ENCODE measurements at regions not wholly inside any gene's neighbourhood (a gene's known extent, or its start where the extent isn't known, plus 50 kb on each side); places are given as distances from the start of the nearest gene placed in this dataset.

GRCh38 chr13:79681069-79681468, 200.1 kb downstream of the NDFIP2 start:
- TF ChIP-seq GATA3 (IDR thresholded peaks at IDR 0.05; ENCODE audit: low read depth, low read length), result no peak
- TF ChIP-seq GATA2 (IDR thresholded peaks at IDR 0.05; ENCODE audit: low read depth, low read length), result no peak

- TF ChIP-seq GATA3 (IDR thresholded peaks at IDR 0.05; ENCODE audit: low read depth, low read length) (no peak), GATA2 (IDR thresholded peaks at IDR 0.05; ENCODE audit: low read depth, low read length) (no peak)
Measured at GRCh38 chr13:79680485-79680884, 199.5 kb downstream of the NDFIP2 start.

GRCh38 chr13:79679334-79679733, 198.4 kb downstream of the NDFIP2 start:
- TF ChIP-seq GATA2 (IDR thresholded peaks at IDR 0.05; ENCODE audit: low read depth, low read length) (no peak), GATA3 (IDR thresholded peaks at IDR 0.05; ENCODE audit: low read depth, low read length) (no peak)

- TF ChIP-seq GATA2 (IDR thresholded peaks at IDR 0.05; ENCODE audit: low read depth, low read length) (no peak), GATA3 (IDR thresholded peaks at IDR 0.05; ENCODE audit: low read depth, low read length) (no peak)
Measured at GRCh38 chr13:79678100-79678499, 197.1 kb downstream of the NDFIP2 start.

GRCh38 chr13:79675931-79676660, 195.1 kb downstream of the NDFIP2 start:
- TF ChIP-seq GATA3 (IDR thresholded peaks at IDR 0.05; ENCODE audit: low read depth, low read length) (no peak), GATA2 (IDR thresholded peaks at IDR 0.05; ENCODE audit: low read depth, low read length) (no peak)

GRCh38 chr13:79674765-79675515, 194.0 kb downstream of the NDFIP2 start:
- TF ChIP-seq GATA3 (IDR thresholded peaks at IDR 0.05; ENCODE audit: low read depth, low read length), result no peak
- no peak for TF ChIP-seq GATA2 (IDR thresholded peaks at IDR 0.05; ENCODE audit: low read depth, low read length)

- TF ChIP-seq GATA2 (IDR thresholded peaks at IDR 0.05; ENCODE audit: low read depth, low read length) (no peak), GATA3 (IDR thresholded peaks at IDR 0.05; ENCODE audit: low read depth, low read length) (0 out of 2 replicates have a peak, but pooled peaks have one; percentile 12)
Measured at GRCh38 chr13:79673993-79674377, 193.0 kb downstream of the NDFIP2 start.

- TF ChIP-seq GATA3 (IDR thresholded peaks at IDR 0.05; ENCODE audit: low read depth, low read length), result no peak
- no peak for TF ChIP-seq GATA2 (IDR thresholded peaks at IDR 0.05; ENCODE audit: low read depth, low read length)
Measured at GRCh38 chr13:79673310-79673992, 192.5 kb downstream of the NDFIP2 start.

- TF ChIP-seq GATA3 (IDR thresholded peaks at IDR 0.05; ENCODE audit: low read depth, low read length), result no peak
- no peak for TF ChIP-seq GATA2 (IDR thresholded peaks at IDR 0.05; ENCODE audit: low read depth, low read length)
Measured at GRCh38 chr13:79671420-79671819, 190.5 kb downstream of the NDFIP2 start.

GRCh38 chr13:79668201-79668752, 187.3 kb downstream of the NDFIP2 start:
- TF ChIP-seq GATA3 (IDR thresholded peaks at IDR 0.05; ENCODE audit: low read depth, low read length), result no peak
- TF ChIP-seq GATA2 (IDR thresholded peaks at IDR 0.05; ENCODE audit: low read depth, low read length), result no peak

GRCh38 chr13:79667771-79668170, 186.8 kb downstream of the NDFIP2 start:
- no peak for TF ChIP-seq GATA3 (IDR thresholded peaks at IDR 0.05; ENCODE audit: low read depth, low read length)
- TF ChIP-seq GATA2 (IDR thresholded peaks at IDR 0.05; ENCODE audit: low read depth, low read length), result no peak

- TF ChIP-seq GATA3 (IDR thresholded peaks at IDR 0.05; ENCODE audit: low read depth, low read length), result no peak
- TF ChIP-seq GATA2 (IDR thresholded peaks at IDR 0.05; ENCODE audit: low read depth, low read length), result no peak
Measured at GRCh38 chr13:79663977-79664636, 183.2 kb downstream of the NDFIP2 start.

GRCh38 chr13:79663435-79663834, 182.5 kb downstream of the NDFIP2 start:
- TF ChIP-seq GATA3 (IDR thresholded peaks at IDR 0.05; ENCODE audit: low read depth, low read length) (no peak), GATA2 (IDR thresholded peaks at IDR 0.05; ENCODE audit: low read depth, low read length) (no peak)

GRCh38 chr13:79662882-79663281, 181.9 kb downstream of the NDFIP2 start:
- TF ChIP-seq GATA2 (IDR thresholded peaks at IDR 0.05; ENCODE audit: low read depth, low read length), result no peak
- TF ChIP-seq GATA3 (IDR thresholded peaks at IDR 0.05; ENCODE audit: low read depth, low read length), result no peak
